Endothelial cell of umbilical vein (primary cell): ENCODE measurements at regions not wholly inside any gene's neighbourhood (a gene's known extent, or its start where the extent isn't known, plus 50 kb on each side); places are given as distances from the start of the nearest gene placed in this dataset.

Experiments used
- BruUV-seq: library from RNA; stranded (reverse); fragments of 400-500 nt; replicated peaks from 2 replicates; lab custom pipeline; 2021; lab: Mats Ljungman, UMichigan
- CTCF ChIA-PET: fragments of 300-600, 350-600 bp; sonication (Branson Sonifier 250); formaldehyde crosslinking; loops from one replicate; lab custom pipeline; 2021; ENCODE audit warnings: antibody characterized with exemption, inconsistent platforms; lab: Charles Lee
- POLR2A ChIA-PET: fragments of 300-600, 350-600 bp; sonication (Branson Sonifier 250); formaldehyde crosslinking; loops from one replicate; lab custom pipeline; 2021; ENCODE audit warnings: antibody characterized with exemption, inconsistent platforms; lab: Charles Lee
- DNase-seq: peaks from one replicate; pipeline ENCODE4 v3.0.0-alpha.2; 2011; ENCODE audit warnings: low read depth, low spot score
- FAIRE-seq: peaks from 2 replicates; lab custom pipeline; 2011; peaks lifted over from hg19 to GRCh38; lab: Jason Lieb, UNC
- H2AFZ ChIP-seq: 2 replicates; pipeline ENCODE4 v1.6.0; 2012; ENCODE audit warnings: low read depth, low read length, control low read depth, inconsistent platforms
- H3K27ac ChIP-seq: 2 replicates; pipeline ENCODE4 v1.5.1; 2011; ENCODE audit warnings: low read depth, mild to moderate bottlenecking, control low read depth, low read length, moderate library complexity; ENCODE audit not compliant: insufficient read depth
- H3K27me3 ChIP-seq, 2 experiments: 2 replicates each; pipeline versions ENCODE4 v1.6.0 to v1.6.1; 2011; ENCODE audit warnings: low read length in 2 of 2, mixed read lengths in 1 of 2; ENCODE audit not compliant: control insufficient read depth in 2 of 2, insufficient read depth in 2 of 2
- H3K36me3 ChIP-seq, 2 experiments: 2 replicates in 1 of 2; 3 replicates in 1 of 2; pipeline ENCODE4 v1.5.1; 2011; ENCODE audit warnings: low read length in 2 of 2, mild to moderate bottlenecking in 1 of 2, moderate library complexity in 1 of 2; ENCODE audit not compliant: control insufficient read depth in 2 of 2, insufficient read depth in 2 of 2; ENCODE audit errors: extremely low read depth in 1 of 2
- H3K4me1 ChIP-seq: 3 replicates; pipeline ENCODE4 v1.5.1; 2011; ENCODE audit warnings: mild to moderate bottlenecking, low read length; ENCODE audit not compliant: control insufficient read depth, insufficient read depth; ENCODE audit errors: extremely low read depth
- H3K4me2 ChIP-seq: 2 replicates; pipeline ENCODE4 v1.6.1; 2011; ENCODE audit warnings: low read length, control low read depth, mixed read lengths; ENCODE audit not compliant: insufficient read depth
- H3K4me3 ChIP-seq, 3 experiments: fragments of 200-600 bp in 1 of 3; sonication (generic), shearing (Covaris generic) in 1 of 3; replicated peaks in 1 of 3; 2 replicates each; pipeline ENCODE4 v1.5.1; 2011 to 2016; ENCODE audit warnings: control low read depth in 3 of 3, low read length in 3 of 3, mild to moderate bottlenecking in 2 of 3, inconsistent platforms in 1 of 3, low read depth in 1 of 3, moderate library complexity in 1 of 3; ENCODE audit not compliant: insufficient read depth in 1 of 3
- H3K79me2 ChIP-seq: 2 replicates; pipeline ENCODE4 v1.6.0; 2012; ENCODE audit warnings: low read length, inconsistent platforms; ENCODE audit not compliant: control insufficient read depth, insufficient read depth
- H3K9ac ChIP-seq: replicated peaks from 2 replicates; pipeline ENCODE3; 2011; ENCODE audit warnings: low read length, control low read depth; ENCODE audit not compliant: insufficient read depth; ENCODE audit errors: extremely low read depth
- H3K9me1 ChIP-seq: replicated peaks from 3 replicates; pipeline ENCODE4 v1.6.0; 2011; ENCODE audit warnings: mild to moderate bottlenecking, low read length; ENCODE audit not compliant: control insufficient read depth, insufficient read depth; ENCODE audit errors: extremely low read depth
- H3K9me3 ChIP-seq: replicated peaks from 2 replicates; pipeline ENCODE4 v1.5.1; 2012; ENCODE audit warnings: low read length, inconsistent platforms; ENCODE audit not compliant: control insufficient read depth, insufficient read depth
- H4K20me1 ChIP-seq: replicated peaks from 2 replicates; pipeline ENCODE3; 2011; ENCODE audit warnings: mild to moderate bottlenecking, low read length; ENCODE audit not compliant: control insufficient read depth, insufficient read depth; ENCODE audit errors: extremely low read depth
- EZH2 ChIP-seq: IDR thresholded peaks from 2 replicates; pipeline ENCODE4 v1.6.1; 2012; ENCODE audit warnings: borderline replicate concordance, low read depth, mild to moderate bottlenecking, moderate library complexity, low read length, inconsistent platforms; ENCODE audit not compliant: severe bottlenecking
- FOS ChIP-seq: IDR thresholded peaks from 2 replicates; pipeline ENCODE4 v1.6.1; 2011; ENCODE audit warnings: mild to moderate bottlenecking, low read length, moderate library complexity, borderline replicate concordance; ENCODE audit not compliant: insufficient read depth
- GATA2 ChIP-seq: IDR thresholded peaks from 2 replicates; pipeline ENCODE4 v1.7.0; 2011; ENCODE audit warnings: low read depth, mild to moderate bottlenecking, moderate library complexity, mixed read lengths, low read length; ENCODE audit not compliant: insufficient read length, insufficient read depth
- JUN ChIP-seq: IDR thresholded peaks from 2 replicates; pipeline ENCODE4 v1.6.1; 2011; ENCODE audit warnings: borderline replicate concordance, low read depth; ENCODE audit not compliant: insufficient read length, insufficient read depth
- MYC ChIP-seq: IDR thresholded peaks from one replicate; pipeline ENCODE4 v1.6.1; 2011; ENCODE audit warnings: mild to moderate bottlenecking, low read depth, low read length
- POLR2A ChIP-seq: IDR thresholded peaks from 2 replicates; pipeline ENCODE4 v1.6.1; 2012; ENCODE audit warnings: low read depth, mild to moderate bottlenecking, control low read depth, low read length
- dilution Hi-C: fragments of 300-500 bp; cut with MboI; formaldehyde crosslinking; loops from one replicate; pipeline ENCODE4 v1.15.0; 2019; ENCODE audit warnings: low sequenced_read_pairs; ENCODE audit not compliant: extremely low pct_ligation_motif_present
- intact Hi-C: fragments of 100-400 bp; cut with micrococcal nuclease; formaldehyde crosslinking; loops from one replicate; pipeline ENCODE4 v1.10.0; 2022
- TF ChIP-seq, protein P1 (sequence below), 2 donors: IDR thresholded peaks; 1 replicate in 1 of 2; 2 replicates in 1 of 2; pipeline ENCODE4 v1.5.1; 2011; ENCODE audit warnings: low read length in 2 of 2, mild to moderate bottlenecking in 2 of 2, moderate library complexity in 2 of 2, control low read depth in 1 of 2, inconsistent platforms in 1 of 2, low read depth in 1 of 2; ENCODE audit not compliant: insufficient read depth in 1 of 2; ENCODE audit errors: extremely low read depth in 1 of 2
- TF ChIP-seq, protein P2 (sequence below): IDR thresholded peaks from 2 replicates; pipeline ENCODE4 v1.6.1; 2011; ENCODE audit not compliant: insufficient read depth, insufficient read length

DNA sequence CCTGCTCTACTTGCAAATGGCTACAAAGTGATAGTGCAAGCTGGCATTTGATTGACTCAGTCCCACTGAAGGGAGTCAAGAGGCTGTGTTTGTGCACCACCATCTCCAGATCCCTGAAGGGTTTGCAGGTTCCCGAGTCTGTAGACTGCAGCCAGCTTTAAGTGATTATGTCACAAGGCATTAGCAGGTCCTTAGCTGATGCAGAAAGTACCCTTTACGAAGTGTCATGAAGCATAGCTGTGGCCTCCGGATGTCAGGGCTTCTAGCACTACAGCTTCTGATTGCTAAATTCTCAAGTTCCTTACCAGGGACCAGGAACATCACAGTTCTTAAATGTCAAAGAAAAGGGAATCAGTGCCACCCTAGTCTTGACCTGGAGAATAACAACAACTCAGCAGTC, 311.3 kb upstream of the TRPC7 start:
- TF ChIP-seq EZH2, result no peak
- TF ChIP-seq, protein P1, sequence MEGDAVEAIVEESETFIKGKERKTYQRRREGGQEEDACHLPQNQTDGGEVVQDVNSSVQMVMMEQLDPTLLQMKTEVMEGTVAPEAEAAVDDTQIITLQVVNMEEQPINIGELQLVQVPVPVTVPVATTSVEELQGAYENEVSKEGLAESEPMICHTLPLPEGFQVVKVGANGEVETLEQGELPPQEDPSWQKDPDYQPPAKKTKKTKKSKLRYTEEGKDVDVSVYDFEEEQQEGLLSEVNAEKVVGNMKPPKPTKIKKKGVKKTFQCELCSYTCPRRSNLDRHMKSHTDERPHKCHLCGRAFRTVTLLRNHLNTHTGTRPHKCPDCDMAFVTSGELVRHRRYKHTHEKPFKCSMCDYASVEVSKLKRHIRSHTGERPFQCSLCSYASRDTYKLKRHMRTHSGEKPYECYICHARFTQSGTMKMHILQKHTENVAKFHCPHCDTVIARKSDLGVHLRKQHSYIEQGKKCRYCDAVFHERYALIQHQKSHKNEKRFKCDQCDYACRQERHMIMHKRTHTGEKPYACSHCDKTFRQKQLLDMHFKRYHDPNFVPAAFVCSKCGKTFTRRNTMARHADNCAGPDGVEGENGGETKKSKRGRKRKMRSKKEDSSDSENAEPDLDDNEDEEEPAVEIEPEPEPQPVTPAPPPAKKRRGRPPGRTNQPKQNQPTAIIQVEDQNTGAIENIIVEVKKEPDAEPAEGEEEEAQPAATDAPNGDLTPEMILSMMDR (IDR thresholded peaks at IDR 0.05; ENCODE audit: extremely low read depth in 1 of 2, insufficient read depth in 1 of 2, low read depth in 1 of 2, low read length in 2 of 2), result no peak
- TF ChIP-seq MYC, result no peak
- no peak for TF ChIP-seq POLR2A
- no peak for TF ChIP-seq JUN
- no peak for TF ChIP-seq FOS
- TF ChIP-seq GATA2, result no peak
- TF ChIP-seq, protein P2, sequence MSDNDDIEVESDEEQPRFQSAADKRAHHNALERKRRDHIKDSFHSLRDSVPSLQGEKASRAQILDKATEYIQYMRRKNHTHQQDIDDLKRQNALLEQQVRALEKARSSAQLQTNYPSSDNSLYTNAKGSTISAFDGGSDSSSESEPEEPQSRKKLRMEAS, result no peak
- Histone ChIP-seq H3K4me1 (no peaks in the 10 kb centered on the region), H3K79me2 (no peaks in the 10 kb centered on the region), H2AFZ (no peak overlapping the region), H3K9me3 (no peaks in the 10 kb centered on the region), H3K4me2 (no peak overlapping the region), H3K4me3 (no peak overlapping the region), H3K9ac (no peak overlapping the region), H3K27ac (no peak overlapping the region), H3K36me3 (no peaks in the 10 kb centered on the region), H4K20me1 (no peaks in the 10 kb centered on the region), H3K27me3 (no peaks in the 10 kb centered on the region), H3K9me1 (no peaks in the 10 kb centered on the region)
- CTCF ChIA-PET, result interaction anchor here (1.3 to 1.9 kb wide), 2 partner anchors 9 to 303 kb away, joined by 4 to 6 read pairs; no protein-coding TSS in a partner anchor
- POLR2A ChIA-PET, result no interaction called here
- intact Hi-C loops (no loop called here), dilution Hi-C loops (no loop called here)
- FAIRE-seq (no peak), DNase-seq (no peak)
- BruUV-seq, result no TSS peak
